Lung microvascular endothelial cell (primary cell): ENCODE measurements at regions not wholly inside any gene's neighbourhood (a gene's known extent, or its start where the extent isn't known, plus 50 kb on each side); places are given as distances from the start of the nearest gene placed in this dataset.

Experiments used
- DNase-seq, 2 donors: peaks; one replicate each; pipeline versions ENCODE4 v3.0.0 to v3.0.0-alpha.2; 2010; ENCODE audit warnings: low read depth in 2 of 2

DNA sequence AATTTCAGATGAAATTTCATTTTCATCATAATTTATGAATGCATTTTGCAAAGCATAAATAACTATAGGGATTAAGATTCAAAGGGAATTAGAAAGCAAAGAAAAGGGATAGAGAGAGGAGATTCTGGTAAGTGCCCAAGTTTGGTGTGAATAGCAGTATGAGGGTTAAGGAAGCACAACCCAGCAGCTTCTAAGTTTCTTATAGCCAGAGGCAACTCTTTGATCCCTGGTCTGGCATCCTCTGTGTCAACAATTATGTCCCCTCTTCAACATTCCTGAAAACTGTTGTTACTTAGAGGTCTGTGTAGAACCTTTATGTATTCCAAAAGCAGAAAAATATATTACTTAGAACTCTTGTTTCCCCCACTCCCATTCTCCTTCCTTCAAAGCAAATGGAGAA lies 171.6 kb upstream of the SATB2 start:
- DNase-seq = no peak

- DNase-seq = no peak
These were observed 169.7 kb upstream of the SATB2 start for GRCh38 chr2:199627417-199627816.

- DNase-seq = no peak
These were observed 167.2 kb upstream of the SATB2 start for GRCh38 chr2:199624958-199625357.

- no peak for DNase-seq
These were observed 154.9 kb upstream of the SATB2 start for GRCh38 chr2:199612509-199613130.

DNA sequence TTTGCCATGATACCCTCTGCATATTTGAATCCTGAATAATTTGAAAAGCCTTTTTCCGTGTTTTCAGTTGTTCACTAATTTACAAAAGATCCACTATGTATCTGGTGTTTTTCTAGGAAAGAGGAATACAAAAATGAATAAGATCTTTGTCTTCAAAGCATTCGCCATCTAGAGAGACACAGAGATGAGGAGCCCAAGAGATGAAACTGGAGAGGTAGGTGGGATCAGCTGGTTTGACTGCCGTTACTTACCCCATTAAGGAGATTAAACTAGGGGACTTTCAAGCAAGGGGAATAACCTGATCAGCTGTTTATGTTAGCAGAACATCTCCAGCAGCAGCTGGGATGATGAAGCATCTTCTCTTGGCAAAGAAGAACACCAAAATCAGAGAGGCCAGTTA lies 150.2 kb upstream of the SATB2 start:
- DNase-seq = no peak

GRCh38 chr2:199606193-199606780 lies 148.5 kb upstream of the SATB2 start:
- no peak for DNase-seq

DNA sequence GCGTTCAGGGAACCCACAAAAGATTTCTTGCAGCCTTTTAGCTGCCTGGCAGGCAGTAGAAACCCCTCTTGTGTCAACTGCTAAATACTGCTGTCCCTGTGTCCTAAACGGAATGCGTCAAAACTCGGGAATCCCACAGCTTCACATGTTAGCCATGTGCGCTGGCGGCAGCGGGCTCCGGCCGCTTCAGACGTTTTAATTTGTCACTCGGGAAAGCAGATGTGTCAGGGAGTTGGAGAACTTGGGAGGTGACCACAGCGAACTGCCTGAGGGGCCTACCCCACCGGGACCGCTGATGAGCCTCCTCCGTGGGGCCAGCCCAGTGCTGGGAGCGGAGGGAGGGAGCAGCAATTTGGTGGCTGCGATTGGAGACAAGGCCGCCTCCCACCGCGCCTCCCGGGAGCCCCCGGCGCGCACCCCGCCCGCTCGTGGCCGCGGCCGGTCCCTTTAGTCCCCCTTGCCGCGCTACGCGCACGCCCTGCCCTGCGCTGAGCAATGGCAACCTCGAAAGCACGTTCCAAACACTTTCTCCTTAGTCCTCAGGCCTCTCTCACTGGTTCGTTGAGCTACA lies 146.1 kb upstream of the SATB2 start:
- no peak for DNase-seq

GRCh38 chr2:199602896-199603717 lies 145.4 kb upstream of the SATB2 start:
- DNase-seq = no peak

DNA sequence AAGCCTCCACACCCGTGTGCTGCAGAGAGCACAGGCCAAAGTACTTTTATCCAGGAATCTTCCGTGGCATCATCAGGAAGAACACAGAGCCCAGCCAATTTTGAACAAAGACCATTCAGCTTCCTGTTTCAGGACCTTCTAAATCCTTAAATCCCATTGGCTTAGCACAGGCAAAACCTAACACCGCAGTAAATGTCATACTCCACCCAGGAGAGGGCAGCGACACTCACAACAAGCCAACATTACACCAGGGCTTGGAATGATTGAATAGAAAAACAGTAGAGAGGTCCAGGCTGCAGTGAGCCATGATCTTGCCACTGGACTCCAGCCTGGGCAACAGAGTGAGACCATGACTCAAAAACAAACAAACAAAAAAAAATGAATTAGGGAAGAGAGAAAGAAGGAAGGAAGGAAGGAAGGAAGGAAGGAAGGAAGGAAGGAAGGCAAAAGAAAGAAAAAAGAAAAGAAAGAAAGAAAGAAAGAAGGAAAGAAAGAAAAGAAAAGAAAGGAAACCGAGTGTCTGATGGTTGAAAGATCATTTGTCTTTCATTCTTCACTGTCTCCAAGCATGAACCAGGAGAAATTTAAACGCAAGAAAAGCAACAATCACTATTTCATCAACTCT lies 144.6 kb upstream of the SATB2 start:
- DNase-seq = peak in 1 of 2 donors; percentile 2

- peak; percentile 12 to 17 for DNase-seq
These were observed 138.8 kb upstream of the SATB2 start for GRCh38 chr2:199596549-199596948.

- no peak for DNase-seq
These were observed 136.7 kb upstream of the SATB2 start for GRCh38 chr2:199594443-199594842.

GRCh38 chr2:199591826-199592225 lies 134.1 kb upstream of the SATB2 start:
- DNase-seq = no peak

DNA sequence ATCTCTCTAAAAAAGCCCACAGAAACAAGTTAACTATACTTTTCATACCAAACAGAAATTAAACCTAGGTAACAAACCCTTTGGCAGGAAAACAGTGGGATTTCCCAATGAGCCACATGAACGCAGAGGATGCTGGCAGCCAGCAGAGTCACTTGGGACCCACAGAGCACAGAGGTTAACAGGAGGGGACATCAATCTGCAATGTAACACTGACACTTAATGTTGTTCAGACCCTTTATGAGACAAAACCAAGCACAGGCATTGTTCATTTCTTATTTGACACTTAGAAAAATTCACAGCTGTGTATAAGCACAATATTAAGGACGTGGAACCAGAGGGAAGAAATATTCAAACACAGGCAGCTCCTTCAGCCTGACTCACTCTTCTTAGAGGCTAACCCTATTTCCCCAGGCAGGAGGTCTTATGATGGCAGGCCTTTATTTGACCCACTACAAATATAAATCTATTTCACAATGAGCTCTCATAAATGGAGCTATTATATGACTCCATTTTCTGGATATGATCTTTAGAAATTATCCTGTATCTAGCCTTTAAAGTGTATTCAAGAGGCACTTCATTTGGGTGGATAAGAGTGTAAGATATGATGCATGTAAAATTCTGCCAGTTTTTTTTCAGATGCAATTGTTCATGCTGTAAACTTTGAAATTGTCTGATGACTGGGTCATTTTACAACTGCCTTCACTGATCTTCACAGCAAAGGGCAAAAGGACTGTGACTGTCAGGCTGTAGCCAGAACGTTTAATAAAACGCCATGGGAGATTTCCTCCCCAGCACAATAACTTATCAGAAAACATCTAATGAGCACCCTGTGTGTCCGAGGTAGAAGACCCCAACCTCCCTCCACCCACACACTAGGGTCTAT lies 132.8 kb upstream of the SATB2 start:
- DNase-seq = no peak

DNA sequence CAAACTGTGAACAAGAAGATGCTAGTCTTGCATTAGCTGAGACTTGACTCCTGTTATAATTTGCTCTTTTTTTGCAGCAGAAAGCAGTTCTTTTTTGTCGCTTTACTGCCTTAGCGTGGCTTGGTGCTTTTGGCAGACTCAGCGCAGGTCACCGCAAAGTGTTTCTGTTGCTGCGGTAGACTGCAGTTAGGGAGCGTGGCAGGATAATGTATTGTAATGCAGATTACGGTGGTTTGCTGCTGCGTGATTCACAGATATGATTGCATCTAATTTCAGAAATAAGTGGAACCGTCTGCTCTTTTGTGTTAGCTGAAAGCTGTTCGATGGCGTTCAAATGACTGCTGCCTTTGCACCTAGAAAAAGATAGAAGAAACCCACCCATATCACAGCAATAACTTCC lies 131.6 kb upstream of the SATB2 start:
- DNase-seq = no peak

DNA sequence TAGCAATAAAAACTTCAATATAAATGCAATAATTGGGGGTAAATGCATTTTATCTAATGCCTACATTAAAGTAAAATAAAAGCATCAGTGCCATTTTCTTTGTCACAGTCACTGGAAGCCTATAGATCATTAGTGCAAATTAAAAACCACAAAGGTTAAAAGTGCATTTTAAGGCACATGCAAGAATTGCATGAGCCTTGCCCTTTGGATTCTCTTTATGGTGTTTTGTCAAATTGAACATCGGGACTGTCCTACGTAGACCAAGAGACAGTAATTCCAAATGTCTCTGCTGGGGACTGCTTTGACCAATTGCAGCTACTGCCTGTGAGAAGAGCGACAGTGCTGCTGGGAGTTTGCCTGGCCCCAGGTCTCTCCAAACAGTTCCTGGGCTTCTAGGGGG lies 130.3 kb upstream of the SATB2 start:
- no peak for DNase-seq

GRCh38 chr2:199586646-199587045 lies 128.9 kb upstream of the SATB2 start:
- DNase-seq = no peak

DNA sequence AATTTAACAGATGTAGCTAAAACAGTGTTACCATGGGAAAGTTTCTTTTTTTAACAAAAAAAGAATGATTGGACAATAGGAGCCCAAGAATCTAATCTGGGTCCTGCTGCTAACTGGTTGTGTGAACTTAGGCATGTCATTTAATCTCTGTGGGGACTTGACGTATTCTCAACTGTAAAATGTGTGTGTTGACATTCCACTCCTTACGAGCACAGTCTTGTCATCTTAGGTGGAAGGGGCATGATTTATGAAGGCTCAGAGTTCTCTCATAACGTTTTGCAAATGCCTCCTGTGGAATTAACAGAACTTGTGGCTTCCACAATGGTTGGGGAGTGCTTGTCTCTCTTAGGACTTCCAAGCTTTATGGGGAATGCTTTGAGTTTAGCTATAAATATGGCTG lies 125.9 kb upstream of the SATB2 start:
- DNase-seq = no peak

DNA sequence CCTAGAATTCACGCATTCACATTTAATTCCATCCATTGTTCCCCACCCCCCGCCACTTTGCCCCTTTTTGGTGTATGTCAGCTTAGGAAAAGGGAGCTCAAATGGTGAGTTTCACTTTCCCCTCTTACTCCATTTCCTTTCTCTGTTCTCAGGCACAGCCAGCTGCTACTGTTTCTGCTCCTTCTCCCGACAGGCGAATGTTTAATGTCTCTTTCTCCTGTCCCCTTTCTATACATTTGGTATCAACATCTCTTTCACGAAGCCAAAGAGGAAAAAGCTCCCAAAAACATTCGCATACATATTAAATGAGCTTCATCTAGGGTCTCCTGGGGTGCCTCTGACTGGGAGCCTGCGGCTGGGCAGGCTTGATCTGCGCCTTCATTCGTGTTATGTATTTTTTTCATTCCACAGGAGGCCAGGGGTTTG lies 124.2 kb upstream of the SATB2 start:
- DNase-seq = peak; percentile 8 to 11

- DNase-seq = no peak
These were observed 123.7 kb upstream of the SATB2 start for GRCh38 chr2:199581408-199581807.

DNA sequence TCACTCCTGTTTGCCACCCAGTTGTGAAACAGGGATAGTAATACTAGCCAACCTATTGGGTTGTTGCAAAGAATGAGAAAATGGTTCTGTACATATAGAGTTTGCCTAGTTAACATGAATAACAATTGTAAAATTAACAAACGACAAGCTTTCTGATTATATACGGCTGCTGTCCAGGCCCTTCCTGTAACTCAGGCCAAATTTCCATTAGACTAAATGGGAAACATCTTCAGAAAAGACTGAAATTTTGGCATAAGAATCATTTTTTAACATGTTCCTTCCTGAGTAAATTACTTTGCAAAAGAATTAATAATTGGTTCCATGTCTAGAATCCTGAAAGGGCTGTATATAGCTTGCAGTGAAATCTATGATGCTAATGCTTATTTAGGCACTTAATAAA lies 117.7 kb upstream of the SATB2 start:
- DNase-seq = no peak

GRCh38 chr2:199572571-199572970 lies 114.8 kb upstream of the SATB2 start:
- DNase-seq = no peak
